ENCODE measurements at regions not wholly inside any gene's neighbourhood (a gene's known extent, or its start where the extent isn't known, plus 50 kb on each side); places are given as distances from the start of the nearest gene placed in this dataset.

DNA sequence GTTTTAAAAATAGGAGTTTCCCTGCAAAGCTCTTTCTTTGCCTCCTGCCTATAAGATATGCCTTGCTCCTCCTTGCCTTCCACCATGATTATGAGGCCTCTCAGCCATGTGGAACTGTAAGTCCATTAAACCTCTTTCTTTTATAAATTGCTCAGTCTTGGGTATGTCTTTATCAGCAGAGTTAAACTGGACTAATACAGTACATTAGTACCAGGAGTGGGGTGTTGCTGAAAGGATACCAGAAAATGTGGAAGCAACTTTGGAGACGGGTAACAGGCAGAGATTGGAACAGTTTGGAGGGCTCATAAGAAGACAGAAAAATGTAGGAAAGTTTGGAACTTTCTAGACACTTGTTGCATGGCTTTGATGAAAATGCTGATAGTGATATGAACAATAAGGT lies 709.9 kb downstream of the LUZP2 start:
- no peak for DNase-seq (ENCODE audit: low read depth)
- no peak overlapping the region for H3K4me3 ChIP-seq (ENCODE audit: low read depth, low read length)
- TF ChIP-seq, protein P1, sequence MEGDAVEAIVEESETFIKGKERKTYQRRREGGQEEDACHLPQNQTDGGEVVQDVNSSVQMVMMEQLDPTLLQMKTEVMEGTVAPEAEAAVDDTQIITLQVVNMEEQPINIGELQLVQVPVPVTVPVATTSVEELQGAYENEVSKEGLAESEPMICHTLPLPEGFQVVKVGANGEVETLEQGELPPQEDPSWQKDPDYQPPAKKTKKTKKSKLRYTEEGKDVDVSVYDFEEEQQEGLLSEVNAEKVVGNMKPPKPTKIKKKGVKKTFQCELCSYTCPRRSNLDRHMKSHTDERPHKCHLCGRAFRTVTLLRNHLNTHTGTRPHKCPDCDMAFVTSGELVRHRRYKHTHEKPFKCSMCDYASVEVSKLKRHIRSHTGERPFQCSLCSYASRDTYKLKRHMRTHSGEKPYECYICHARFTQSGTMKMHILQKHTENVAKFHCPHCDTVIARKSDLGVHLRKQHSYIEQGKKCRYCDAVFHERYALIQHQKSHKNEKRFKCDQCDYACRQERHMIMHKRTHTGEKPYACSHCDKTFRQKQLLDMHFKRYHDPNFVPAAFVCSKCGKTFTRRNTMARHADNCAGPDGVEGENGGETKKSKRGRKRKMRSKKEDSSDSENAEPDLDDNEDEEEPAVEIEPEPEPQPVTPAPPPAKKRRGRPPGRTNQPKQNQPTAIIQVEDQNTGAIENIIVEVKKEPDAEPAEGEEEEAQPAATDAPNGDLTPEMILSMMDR (conservative IDR thresholded peaks at IDR 0.05; ENCODE audit: low read depth, low read length): no peak

DNA sequence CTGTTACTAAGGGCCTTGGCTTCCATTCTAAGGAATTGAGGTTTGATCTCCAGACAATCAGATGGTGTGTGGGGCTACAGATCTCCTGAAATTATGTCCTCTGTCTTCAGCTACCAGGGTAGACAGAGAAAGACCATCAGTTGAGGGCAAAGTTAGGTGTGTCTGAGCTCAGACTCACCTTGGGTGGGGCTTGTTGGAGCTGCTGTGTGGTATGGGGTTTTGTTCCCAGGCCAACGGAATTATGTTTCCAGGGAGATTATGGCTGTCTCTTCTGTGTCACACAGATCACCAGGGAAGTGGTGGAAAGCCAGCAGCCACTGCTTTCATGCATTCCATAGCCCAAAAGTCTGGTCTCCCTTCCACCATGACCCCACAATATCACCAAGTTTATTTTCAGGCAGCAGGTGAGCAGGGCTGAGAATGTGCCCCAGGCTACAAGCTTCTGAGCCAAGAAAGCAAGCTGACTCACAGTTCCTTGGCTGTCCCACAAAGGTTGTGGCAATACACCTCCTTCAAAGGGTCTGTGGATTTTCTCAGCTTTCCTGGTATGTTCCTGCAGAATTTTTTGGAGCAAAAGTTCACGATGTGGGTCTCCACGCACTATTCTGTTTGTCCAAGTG lies 714.9 kb downstream of the LUZP2 start:
- no peak for DNase-seq (ENCODE audit: low read depth)
- TF ChIP-seq, protein P1 (conservative IDR thresholded peaks at IDR 0.05; ENCODE audit: low read depth, low read length): no peak
- H3K4me3 ChIP-seq (ENCODE audit: low read depth, low read length): no peak overlapping the region

DNA sequence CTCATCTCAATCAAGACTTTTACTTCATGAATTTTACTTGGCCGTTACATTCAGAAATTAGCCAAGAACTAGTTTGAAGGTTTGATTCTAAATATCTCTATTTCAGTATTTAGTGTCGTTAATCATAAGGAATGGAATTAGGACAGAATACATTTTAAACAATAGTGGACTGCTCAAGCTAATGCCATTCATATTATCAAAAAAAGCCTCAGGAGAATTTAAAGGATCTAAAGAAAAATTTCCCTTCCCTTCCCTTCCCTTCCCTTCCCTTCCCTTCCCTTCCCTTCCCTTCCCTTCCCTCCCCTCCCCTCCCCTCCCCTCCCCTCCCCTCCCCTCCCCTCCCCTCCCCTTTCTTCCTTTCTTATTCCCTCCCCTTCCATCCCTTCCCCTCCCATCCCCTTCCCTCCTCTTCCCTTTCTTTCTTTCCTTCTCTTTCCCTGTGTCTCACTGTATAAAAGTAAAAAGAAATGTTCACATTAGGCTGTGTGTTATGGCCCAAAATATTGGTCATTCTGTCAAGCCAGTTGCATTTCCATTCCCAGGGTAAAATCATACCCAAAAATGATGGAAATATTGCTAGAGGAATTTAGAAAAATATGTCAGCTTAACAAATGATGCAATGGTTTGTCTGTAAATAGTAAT lies 717.8 kb downstream of the LUZP2 start:
- TF ChIP-seq, protein P1 (conservative IDR thresholded peaks at IDR 0.05; ENCODE audit: low read depth, low read length): no peak
- H3K4me3 ChIP-seq (ENCODE audit: low read depth, low read length): no peak overlapping the region
- DNase-seq (ENCODE audit: low read depth): no peak

DNA sequence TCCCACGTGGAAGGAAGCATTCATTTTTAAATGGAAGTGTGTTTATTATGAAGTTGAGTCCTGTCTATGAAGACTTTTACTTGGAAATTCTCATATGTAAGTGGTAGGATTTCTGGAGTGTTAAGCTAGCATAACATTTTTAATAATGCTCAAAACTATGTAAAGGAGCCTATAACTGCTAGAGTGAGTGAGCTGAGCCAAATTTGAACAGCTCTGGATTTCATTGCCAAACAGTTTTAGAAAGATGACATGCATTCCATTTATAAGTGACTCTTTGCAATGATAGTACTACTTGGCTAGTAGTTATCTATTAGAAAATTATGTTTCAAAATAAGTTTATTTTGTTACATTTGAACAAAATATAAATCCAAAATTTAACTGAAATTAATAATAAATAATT lies 721.2 kb downstream of the LUZP2 start:
- no peak for DNase-seq (ENCODE audit: low read depth)
- no peak overlapping the region for H3K4me3 ChIP-seq (ENCODE audit: low read depth, low read length)
- TF ChIP-seq, protein P1 (conservative IDR thresholded peaks at IDR 0.05; ENCODE audit: low read depth, low read length): no peak

DNA sequence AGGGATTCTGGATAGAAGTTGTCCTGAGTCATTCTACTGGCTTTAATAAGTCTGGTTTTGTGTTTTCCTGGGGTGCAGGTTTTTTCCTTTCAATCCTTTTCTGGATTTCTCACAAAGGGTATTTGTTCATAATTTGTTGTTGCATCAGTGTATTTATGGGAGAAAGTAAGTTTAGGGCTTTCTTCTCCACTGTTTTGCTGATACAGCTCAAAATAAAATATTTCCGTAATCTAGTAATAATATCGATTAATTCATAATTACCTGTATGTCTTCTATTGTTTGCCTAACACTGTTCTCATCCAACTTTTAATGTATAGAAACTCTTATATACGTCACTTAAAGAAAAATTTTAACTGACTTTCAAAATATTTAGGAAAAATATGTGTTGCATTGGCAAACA lies 728.2 kb downstream of the LUZP2 start:
- DNase-seq (ENCODE audit: low read depth): no peak
- TF ChIP-seq, protein P1 (conservative IDR thresholded peaks at IDR 0.05; ENCODE audit: low read depth, low read length): no peak
- H3K4me3 ChIP-seq (ENCODE audit: low read depth, low read length): no peak overlapping the region

DNA sequence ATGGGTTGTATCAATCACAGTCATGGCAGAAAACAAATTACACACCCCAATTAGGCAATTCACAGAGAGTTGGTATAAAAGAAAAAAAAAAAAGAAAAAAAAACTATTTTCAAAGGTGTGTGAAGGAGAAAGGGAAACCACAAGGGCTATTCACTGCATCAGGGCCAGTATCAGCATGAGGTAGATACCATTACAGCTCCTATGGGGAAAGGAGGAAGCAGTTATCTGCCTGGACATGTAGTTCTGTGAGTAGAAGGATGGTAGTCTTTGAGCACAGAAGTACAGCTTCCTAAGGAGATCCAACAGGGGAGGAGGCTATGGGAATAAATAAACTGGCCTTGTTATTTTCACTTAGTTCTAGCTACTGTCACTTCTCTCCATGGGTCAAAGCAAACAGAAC lies 746.1 kb downstream of the LUZP2 start:
- TF ChIP-seq, protein P1 (conservative IDR thresholded peaks at IDR 0.05; ENCODE audit: low read depth, low read length): no peak
- no peak overlapping the region for H3K4me3 ChIP-seq (ENCODE audit: low read depth, low read length)
- DNase-seq (ENCODE audit: low read depth): no peak

DNA sequence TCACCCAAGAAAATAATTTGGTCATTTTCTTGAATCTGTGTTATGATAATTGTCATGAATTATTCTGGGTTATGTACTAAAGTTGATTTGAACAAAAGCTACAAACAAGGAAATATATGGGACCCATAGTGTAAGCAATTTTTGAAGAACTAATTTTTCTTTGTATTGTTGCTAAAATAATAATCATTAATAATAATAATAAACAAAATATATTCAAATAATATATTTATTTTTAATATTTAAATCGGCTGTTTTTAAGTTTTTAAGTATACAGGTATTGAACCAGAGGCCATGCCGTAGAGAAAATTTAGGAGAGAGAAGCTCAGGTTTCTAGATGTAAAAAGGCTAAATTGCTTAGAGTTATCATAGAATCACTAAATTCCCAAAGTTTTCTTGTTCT lies 747.3 kb downstream of the LUZP2 start:
- DNase-seq (ENCODE audit: low read depth): no peak
- H3K4me3 ChIP-seq (ENCODE audit: low read depth, low read length): no peak overlapping the region
- TF ChIP-seq, protein P1 (conservative IDR thresholded peaks at IDR 0.05; ENCODE audit: low read depth, low read length): no peak

All from epithelial cell of proximal tubule (primary cell).